CD4-positive, alpha-beta T cell treated with Interleukin-10 for 1 hour (primary cell): ENCODE measurements at regions not wholly inside any gene's neighbourhood (a gene's known extent, or its start where the extent isn't known, plus 50 kb on each side); places are given as distances from the start of the nearest gene placed in this dataset.
"Not testable (repeated sequence)": the region's sequence is repeated elsewhere in the genome, so short reads cannot be mapped to it uniquely, and the experiment has no call there.

Experiments
- DNase-seq: peaks from one replicate; pipeline ENCODE4 v3.0.0-alpha.2; 2020

GRCh38 chr3:34066999-34067398 is 268.6 kb downstream of the PDCD6IP start:
- DNase-seq: no peak

GRCh38 chr3:34067536-34068051 is 269.2 kb downstream of the PDCD6IP start:
- DNase-seq: no peak

- DNase-seq: no peak
These were observed 270.1 kb downstream of the PDCD6IP start for GRCh38 chr3:34068505-34068904.

GRCh38 chr3:34070831-34071585 is 272.6 kb downstream of the PDCD6IP start:
- no peak for DNase-seq

- DNase-seq: no peak
These were observed 273.9 kb downstream of the PDCD6IP start for GRCh38 chr3:34072297-34072696.

- no peak for DNase-seq
These were observed 274.7 kb downstream of the PDCD6IP start for GRCh38 chr3:34073111-34073510.

GRCh38 chr3:34073961-34074360 is 275.5 kb downstream of the PDCD6IP start:
- no peak for DNase-seq

GRCh38 chr3:34075975-34076374 is 277.5 kb downstream of the PDCD6IP start:
- DNase-seq: no peak

GRCh38 chr3:34077417-34078195 is 279.2 kb downstream of the PDCD6IP start:
- no peak for DNase-seq

- no peak for DNase-seq
These were observed 280.0 kb downstream of the PDCD6IP start for GRCh38 chr3:34078418-34078817.

- not testable (repeated sequence) for DNase-seq
These were observed 281.4 kb downstream of the PDCD6IP start for GRCh38 chr3:34079849-34080248.

GRCh38 chr3:34090379-34090778 is 291.9 kb downstream of the PDCD6IP start:
- not testable (repeated sequence) for DNase-seq

- DNase-seq: no peak
These were observed 292.4 kb downstream of the PDCD6IP start for GRCh38 chr3:34090876-34091275.

- DNase-seq: not testable (repeated sequence)
These were observed 295.9 kb downstream of the PDCD6IP start for GRCh38 chr3:34094280-34094679.

GRCh38 chr3:34102288-34102687 is 303.9 kb downstream of the PDCD6IP start:
- DNase-seq: no peak

GRCh38 chr3:34106379-34106778 is 307.9 kb downstream of the PDCD6IP start:
- no peak for DNase-seq

- DNase-seq: no peak
These were observed 308.4 kb downstream of the PDCD6IP start for GRCh38 chr3:34106879-34107278.

- no peak for DNase-seq
These were observed 309.2 kb downstream of the PDCD6IP start for GRCh38 chr3:34107669-34108068.

- DNase-seq: no peak
These were observed 310.6 kb downstream of the PDCD6IP start for GRCh38 chr3:34109021-34109420.

- no peak for DNase-seq
These were observed 311.4 kb downstream of the PDCD6IP start for GRCh38 chr3:34109846-34110245.

- DNase-seq: no peak
These were observed 312.9 kb downstream of the PDCD6IP start for GRCh38 chr3:34111361-34111760.

GRCh38 chr3:34112261-34112660 is 313.8 kb downstream of the PDCD6IP start:
- not testable (repeated sequence) for DNase-seq

GRCh38 chr3:34131091-34131490 is 332.7 kb downstream of the PDCD6IP start:
- DNase-seq: no peak

- DNase-seq: no peak
These were observed 333.8 kb downstream of the PDCD6IP start for GRCh38 chr3:34132069-34132692.
